ENCODE measurements at regions not wholly inside any gene's neighbourhood (a gene's known extent, or its start where the extent isn't known, plus 50 kb on each side); places are given as distances from the start of the nearest gene placed in this dataset.

- Mint-ChIP-seq H3K4me1 (ENCODE audit: low read depth) (peaks cover 42% of the 10 kb centered on the region), H3K27me3 (no peaks in the 10 kb centered on the region), H3K9me3 (no peaks in the 10 kb centered on the region), H3K4me3 (no peak overlapping the region), H3K27ac (no peak overlapping the region), H3K36me3 (no peaks in the 10 kb centered on the region)
- no peak for DNase-seq
- ChIA-PET CTCF (interaction anchor here (5.7 to 8.0 kb wide), 2 partner anchors 11 to 18 kb away, joined by 42 read pairs; no protein-coding TSS in a partner anchor), POLR2A (interaction anchor here (0.5 to 1.1 kb wide), 2 partner anchors 9 to 39 kb away, joined by 3 to 5 read pairs; no protein-coding TSS in a partner anchor)
- intact Hi-C loops (cut with micrococcal nuclease): no loop called here
Observed at GRCh38 chr17:77418609-77419008, 277.8 kb downstream of the SEC14L1 start.

- CTCF ChIA-PET: interaction anchor here (5.7 to 8.0 kb wide), 2 partner anchors 11 to 19 kb away, joined by 42 read pairs; no protein-coding TSS in a partner anchor
- H3K4me1 Mint-ChIP-seq (ENCODE audit: low read depth): peaks cover 42% of the 10 kb centered on the region
- no peaks in the 10 kb centered on the region for H3K36me3 Mint-ChIP-seq
- no peak overlapping the region for H3K27ac Mint-ChIP-seq
- H3K9me3 Mint-ChIP-seq: no peaks in the 10 kb centered on the region
- no peak for DNase-seq
- intact Hi-C loops (cut with micrococcal nuclease): no loop called here
- no peaks in the 10 kb centered on the region for H3K27me3 Mint-ChIP-seq
- POLR2A ChIA-PET: interaction anchor here (0.5 kb wide), 1 partner anchor 38 kb away, joined by 3 read pairs; no protein-coding TSS in a partner anchor
- no peak overlapping the region for H3K4me3 Mint-ChIP-seq
Observed at GRCh38 chr17:77419095-77419494, 278.3 kb downstream of the SEC14L1 start.

GRCh38 chr17:77419547-77420094 is 278.9 kb downstream of the SEC14L1 start:
- POLR2A ChIA-PET: no interaction called here
- H3K9me3 Mint-ChIP-seq: no peaks in the 10 kb centered on the region
- H3K27ac Mint-ChIP-seq: no peak overlapping the region
- peaks cover 43% of the 10 kb centered on the region for H3K4me1 Mint-ChIP-seq (ENCODE audit: low read depth)
- no peaks in the 10 kb centered on the region for H3K36me3 Mint-ChIP-seq
- intact Hi-C loops (cut with micrococcal nuclease): no loop called here
- no peak for DNase-seq
- H3K4me3 Mint-ChIP-seq: no peak overlapping the region
- CTCF ChIA-PET: interaction anchor here (5.7 to 8.0 kb wide), 2 partner anchors 10 to 19 kb away, joined by 42 read pairs; no protein-coding TSS in a partner anchor
- H3K27me3 Mint-ChIP-seq: no peaks in the 10 kb centered on the region

GRCh38 chr17:77420095-77420803 is 279.5 kb downstream of the SEC14L1 start:
- no peaks in the 10 kb centered on the region for H3K36me3 Mint-ChIP-seq

GRCh38 chr17:77420804-77421629 is 280.2 kb downstream of the SEC14L1 start:
- intact Hi-C loops (cut with micrococcal nuclease): no loop called here
- ChIA-PET POLR2A (interaction anchor here (0.8 to 1.8 kb wide), 5 partner anchors 8 to 537 kb away, joined by 3 to 7 read pairs (median 5); no protein-coding TSS in a partner anchor), CTCF (interaction anchor here (0.7 to 8.0 kb wide), 10 partner anchors 9 to 90 kb away, joined by 3 to 42 read pairs (median 5); no protein-coding TSS in a partner anchor)

More at GRCh38 chr17:77420095-77420803, 279.5 kb downstream of the SEC14L1 start:
- ChIA-PET CTCF (interaction anchor here (0.9 to 8.0 kb wide), 8 partner anchors 10 to 89 kb away, joined by 3 to 42 read pairs (median 5); no protein-coding TSS in a partner anchor), POLR2A (interaction anchor here (1.4 to 1.8 kb wide), 2 partner anchors 9 to 28 kb away, joined by 3 to 7 read pairs; no protein-coding TSS in a partner anchor)
- Mint-ChIP-seq H3K4me1 (ENCODE audit: low read depth) (peaks cover 47% of the 10 kb centered on the region), H3K4me3 (peak overlapping the region; percentile 49), H3K27ac (peak overlapping the region; percentile 69), H3K27me3 (no peaks in the 10 kb centered on the region), H3K9me3 (no peaks in the 10 kb centered on the region)
- intact Hi-C loops (cut with micrococcal nuclease): no loop called here
- DNase-seq: no peak

GRCh38 chr17:77421630-77421972 is 280.8 kb downstream of the SEC14L1 start:
- H3K4me3 Mint-ChIP-seq: peak overlapping the region; percentile 49
- POLR2A ChIA-PET: interaction anchor here (0.8 to 1.8 kb wide), 5 partner anchors 8 to 536 kb away, joined by 3 to 7 read pairs (median 5); no protein-coding TSS in a partner anchor
- no peaks in the 10 kb centered on the region for H3K36me3 Mint-ChIP-seq
- H3K27me3 Mint-ChIP-seq: no peaks in the 10 kb centered on the region
- DNase-seq: no peak
- H3K9me3 Mint-ChIP-seq: no peaks in the 10 kb centered on the region
- H3K27ac Mint-ChIP-seq: peak overlapping the region; percentile 69
- peaks cover 49% of the 10 kb centered on the region for H3K4me1 Mint-ChIP-seq (ENCODE audit: low read depth)
- CTCF ChIA-PET: interaction anchor here (0.7 to 8.0 kb wide), 8 partner anchors 8 to 91 kb away, joined by 3 to 42 read pairs (median 6); no protein-coding TSS in a partner anchor
- intact Hi-C loops (cut with micrococcal nuclease): no loop called here

More at GRCh38 chr17:77420804-77421629, 280.2 kb downstream of the SEC14L1 start:
- Mint-ChIP-seq H3K4me3 (peak overlapping the region; percentile 49), H3K27ac (peak overlapping the region; percentile 69), H3K9me3 (no peaks in the 10 kb centered on the region), H3K36me3 (no peaks in the 10 kb centered on the region), H3K4me1 (ENCODE audit: low read depth) (peaks cover 48% of the 10 kb centered on the region), H3K27me3 (no peaks in the 10 kb centered on the region)
- DNase-seq: peak; percentile 65

- H3K4me3 Mint-ChIP-seq: no peak overlapping the region
- no peaks in the 10 kb centered on the region for H3K27me3 Mint-ChIP-seq
- H3K4me1 Mint-ChIP-seq (ENCODE audit: low read depth): peaks cover 52% of the 10 kb centered on the region
- H3K9me3 Mint-ChIP-seq: no peaks in the 10 kb centered on the region
- no peak overlapping the region for H3K27ac Mint-ChIP-seq
- H3K36me3 Mint-ChIP-seq: no peaks in the 10 kb centered on the region
- DNase-seq: no peak
- ChIA-PET CTCF (interaction anchor here (1.4 to 8.0 kb wide), 7 partner anchors 8 to 92 kb away, joined by 3 to 42 read pairs (median 7); no protein-coding TSS in a partner anchor), POLR2A (interaction anchor here (1.6 to 1.8 kb wide), 2 partner anchors 7 to 12 kb away, joined by 6 to 7 read pairs; no protein-coding TSS in a partner anchor)
- intact Hi-C loops (cut with micrococcal nuclease): no loop called here
Observed at GRCh38 chr17:77422104-77422747, 281.5 kb downstream of the SEC14L1 start.

- Mint-ChIP-seq H3K36me3 (no peaks in the 10 kb centered on the region), H3K4me3 (no peak overlapping the region), H3K27ac (peak overlapping the region; percentile 33), H3K27me3 (no peaks in the 10 kb centered on the region), H3K9me3 (no peaks in the 10 kb centered on the region), H3K4me1 (ENCODE audit: low read depth) (peaks cover 55% of the 10 kb centered on the region)
- DNase-seq: no peak
- intact Hi-C loops (cut with micrococcal nuclease): no loop called here
- CTCF ChIA-PET: interaction anchor here (1.4 to 8.0 kb wide), 4 partner anchors 11 to 92 kb away, joined by 3 to 42 read pairs (median 10); no protein-coding TSS in a partner anchor
- POLR2A ChIA-PET: no interaction called here
Observed at GRCh38 chr17:77422748-77423113, 282.0 kb downstream of the SEC14L1 start.

- ChIA-PET CTCF (interaction anchor here (2.6 to 8.0 kb wide), 3 partner anchors 12 to 71 kb away, joined by 7 to 42 read pairs (median 13); no protein-coding TSS in a partner anchor), POLR2A (interaction anchor here (1.1 to 1.2 kb wide), 3 partner anchors 14 to 535 kb away, joined by 3 to 4 read pairs (median 3); partner anchors contain the start of gene TNRC6C)
- H3K36me3 Mint-ChIP-seq: no peaks in the 10 kb centered on the region
- peaks cover 65% of the 10 kb centered on the region for H3K4me1 Mint-ChIP-seq (ENCODE audit: low read depth)
- no peak overlapping the region for H3K27ac Mint-ChIP-seq
- H3K27me3 Mint-ChIP-seq: no peaks in the 10 kb centered on the region
- H3K9me3 Mint-ChIP-seq: no peaks in the 10 kb centered on the region
- no peak for DNase-seq
- H3K4me3 Mint-ChIP-seq: no peak overlapping the region
- intact Hi-C loops (cut with micrococcal nuclease): no loop called here
Observed at GRCh38 chr17:77423589-77424451, 283.1 kb downstream of the SEC14L1 start.

- ChIA-PET POLR2A (interaction anchor here (1.1 to 1.2 kb wide), 3 partner anchors 15 to 534 kb away, joined by 3 to 4 read pairs (median 3); partner anchors contain the start of gene TNRC6C), CTCF (interaction anchor here (1.4 to 8.0 kb wide), 3 partner anchors 24 to 94 kb away, joined by 3 to 42 read pairs (median 13); no protein-coding TSS in a partner anchor)
- Mint-ChIP-seq H3K27ac (no peak overlapping the region), H3K4me3 (no peak overlapping the region), H3K36me3 (no peaks in the 10 kb centered on the region), H3K9me3 (no peaks in the 10 kb centered on the region), H3K27me3 (no peaks in the 10 kb centered on the region), H3K4me1 (ENCODE audit: low read depth) (peaks cover 71% of the 10 kb centered on the region)
- DNase-seq: no peak
- intact Hi-C loops (cut with micrococcal nuclease): no loop called here
Observed at GRCh38 chr17:77424585-77425344, 284.0 kb downstream of the SEC14L1 start.
